Body of pancreas (tissue), 4 donors: ENCODE measurements at regions not wholly inside any gene's neighbourhood (a gene's known extent, or its start where the extent isn't known, plus 50 kb on each side); places are given as distances from the start of the nearest gene placed in this dataset.

Experiments
- ATAC-seq: fragments of 150-250 bp; one replicate; pipeline ENCODE4 v1.9.1; 2016
- DNase-seq, 4 donors: peaks; one replicate each; pipeline ENCODE4 v3.0.0-alpha.2; 2019
- H3K27ac ChIP-seq, 4 donors: fragments of 200-600 bp; sonication (generic); 1 replicate in 3 of 4; 2 replicates in 1 of 4; pipeline versions ENCODE4 v1.5.1 to v1.6.1; 2016 to 2019; ENCODE audit warnings: mild to moderate bottlenecking in 1 of 4, mixed read lengths in 1 of 4, moderate library complexity in 1 of 4
- H3K27me3 ChIP-seq, 2 donors: fragments of 200-600 bp; sonication (generic); one replicate each; pipeline ENCODE4 v1.6.0; 2016; ENCODE audit warnings: mild to moderate bottlenecking in 1 of 2
- H3K36me3 ChIP-seq, 2 donors: fragments of 200-600 bp; sonication (generic); replicated peaks in 1 of 2; 2 replicates each; pipeline ENCODE4 v1.5.1; 2016; ENCODE audit warnings: low read depth in 2 of 2; ENCODE audit not compliant: insufficient read depth in 1 of 2
- H3K4me1 ChIP-seq: fragments of 200-600 bp; sonication (generic); one replicate; pipeline ENCODE4 v1.6.0; 2016
- H3K4me3 ChIP-seq, 2 donors: fragments of 200-600 bp; sonication (generic); 1 replicate in 1 of 2; 2 replicates in 1 of 2; pipeline ENCODE4 v1.5.1; 2016 to 2019
- H3K9me3 ChIP-seq, 3 donors: fragments of 200-600 bp; sonication (generic); 1 replicate in 2 of 3; 2 replicates in 1 of 3; pipeline ENCODE4 v1.5.1; 2016
- POLR2A ChIP-seq, 3 donors: fragments of 450-650 bp; IDR thresholded peaks; one replicate each; pipeline ENCODE4 v1.6.1; 2016; ENCODE audit warnings: antibody characterized with exemption in 3 of 3, mild to moderate bottlenecking in 2 of 3
- WGBS, 2 donors: methylation state at CpG; one replicate each; pipeline ENCODE4 v1.1.5; 2017; 5-methylcytosine and 5-hydroxymethylcytosine counted together
- intact Hi-C: fragments of 100-400 bp; cut with DNase I; formaldehyde crosslinking; loops from one replicate; pipeline ENCODE4 v1.15.1; 2023
- TF ChIP-seq, protein P1 (sequence below), 7 experiments: fragments of 450-650 bp in 4 of 7; fragments of 200-600 bp in 3 of 7; sonication (generic) in 3 of 7; IDR thresholded peaks; one replicate each; pipeline ENCODE4 v1.5.1; 2016 to 2019; ENCODE audit warnings: antibody characterized with exemption in 7 of 7

DNA sequence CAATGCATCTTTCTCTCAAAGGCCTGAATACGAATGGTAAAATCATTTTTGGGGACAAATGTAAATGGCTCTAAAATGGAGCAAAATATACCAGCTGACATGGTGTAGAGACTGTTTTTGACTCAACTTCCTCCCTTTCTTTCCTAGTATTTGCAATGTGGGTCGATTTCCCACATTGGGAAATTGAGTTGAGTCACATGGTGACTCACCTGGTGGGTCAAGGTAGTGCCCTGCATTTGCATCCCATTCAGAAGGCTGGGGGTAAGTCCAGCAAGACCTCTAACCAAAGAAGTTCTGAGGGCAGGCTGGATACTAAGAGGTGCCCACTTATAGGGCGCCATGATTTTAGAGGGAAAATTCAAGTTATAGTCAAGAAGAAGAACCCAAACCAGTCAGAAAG is 179.6 kb upstream of the MPDZ start:
- Histone ChIP-seq H3K36me3 (no peaks in the 10 kb centered on the region), H3K4me1 (no peaks in the 10 kb centered on the region), H3K27ac (no peak overlapping the region), H3K4me3 (no peak overlapping the region), H3K9me3 (no peaks in the 10 kb centered on the region), H3K27me3 (no peaks in the 10 kb centered on the region)
- no peak for DNase-seq
- 62 to 73% methylated on average over 3 of the region's 3 CpGs for WGBS, 2 donors
- ATAC-seq: no peak
- intact Hi-C loops: no loop called here
- TF ChIP-seq, protein P1, sequence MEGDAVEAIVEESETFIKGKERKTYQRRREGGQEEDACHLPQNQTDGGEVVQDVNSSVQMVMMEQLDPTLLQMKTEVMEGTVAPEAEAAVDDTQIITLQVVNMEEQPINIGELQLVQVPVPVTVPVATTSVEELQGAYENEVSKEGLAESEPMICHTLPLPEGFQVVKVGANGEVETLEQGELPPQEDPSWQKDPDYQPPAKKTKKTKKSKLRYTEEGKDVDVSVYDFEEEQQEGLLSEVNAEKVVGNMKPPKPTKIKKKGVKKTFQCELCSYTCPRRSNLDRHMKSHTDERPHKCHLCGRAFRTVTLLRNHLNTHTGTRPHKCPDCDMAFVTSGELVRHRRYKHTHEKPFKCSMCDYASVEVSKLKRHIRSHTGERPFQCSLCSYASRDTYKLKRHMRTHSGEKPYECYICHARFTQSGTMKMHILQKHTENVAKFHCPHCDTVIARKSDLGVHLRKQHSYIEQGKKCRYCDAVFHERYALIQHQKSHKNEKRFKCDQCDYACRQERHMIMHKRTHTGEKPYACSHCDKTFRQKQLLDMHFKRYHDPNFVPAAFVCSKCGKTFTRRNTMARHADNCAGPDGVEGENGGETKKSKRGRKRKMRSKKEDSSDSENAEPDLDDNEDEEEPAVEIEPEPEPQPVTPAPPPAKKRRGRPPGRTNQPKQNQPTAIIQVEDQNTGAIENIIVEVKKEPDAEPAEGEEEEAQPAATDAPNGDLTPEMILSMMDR (IDR thresholded peaks at IDR 0.05): no peak
- no peak for TF ChIP-seq POLR2A (IDR thresholded peaks at IDR 0.05)

DNA sequence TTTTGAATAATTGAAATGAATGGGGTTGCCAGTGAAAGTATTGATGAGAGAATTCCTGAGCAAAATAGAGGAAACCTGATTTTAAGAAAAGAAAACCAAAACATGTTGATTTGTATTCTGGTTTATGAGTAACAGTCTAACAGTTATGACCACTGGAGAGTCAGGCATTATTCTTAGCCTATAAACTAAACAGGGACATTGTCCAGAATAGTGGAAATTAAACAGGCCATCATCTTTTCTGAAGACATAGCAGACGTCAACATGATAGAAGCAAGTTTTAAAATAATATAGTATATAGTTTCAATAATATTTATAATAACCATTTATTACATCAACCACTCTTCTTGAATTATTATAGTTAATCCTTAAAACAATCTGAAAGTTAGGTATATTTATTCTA is 178.3 kb upstream of the MPDZ start:
- H3K9me3 ChIP-seq: no peaks in the 10 kb centered on the region
- no peak overlapping the region for H3K4me3 ChIP-seq
- no peaks in the 10 kb centered on the region for H3K27me3 ChIP-seq
- no peaks in the 10 kb centered on the region for H3K4me1 ChIP-seq
- H3K36me3 ChIP-seq: no peaks in the 10 kb centered on the region
- no peak for TF ChIP-seq POLR2A (IDR thresholded peaks at IDR 0.05)
- TF ChIP-seq, protein P1 (IDR thresholded peaks at IDR 0.05): no peak
- intact Hi-C loops: no loop called here
- ATAC-seq (no peak), DNase-seq (no peak)
- H3K27ac ChIP-seq: no peak overlapping the region
- 55 to 75% methylated on average over 1 of the region's 1 CpG for WGBS, 2 donors

DNA sequence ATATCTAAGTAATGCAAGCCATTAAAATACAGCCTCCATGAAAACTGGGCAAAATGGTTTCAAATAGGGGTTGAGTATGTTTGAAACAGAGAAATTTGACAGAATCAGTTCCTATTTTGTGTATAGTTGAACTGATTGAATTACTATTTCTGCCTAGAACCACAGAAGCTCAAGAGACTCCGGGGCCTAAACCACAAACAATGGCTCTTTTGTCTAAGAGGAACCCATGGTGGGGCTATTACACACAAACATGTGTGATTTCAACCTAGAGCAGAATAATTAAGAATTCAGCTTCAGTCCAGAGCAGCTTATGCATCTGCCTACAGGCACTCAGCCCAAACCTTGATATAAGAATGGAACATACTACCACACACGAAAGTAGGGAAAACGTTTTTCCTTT is 171.2 kb upstream of the MPDZ start:
- Histone ChIP-seq H3K36me3 (no peaks in the 10 kb centered on the region), H3K27me3 (no peaks in the 10 kb centered on the region), H3K4me1 (no peaks in the 10 kb centered on the region), H3K27ac (no peak overlapping the region), H3K4me3 (no peak overlapping the region), H3K9me3 (no peaks in the 10 kb centered on the region)
- TF ChIP-seq, protein P1 (IDR thresholded peaks at IDR 0.05): no peak
- TF ChIP-seq POLR2A (IDR thresholded peaks at IDR 0.05): no peak
- ATAC-seq (no peak), DNase-seq (no peak)
- intact Hi-C loops: no loop called here
- 46 to 63% methylated on average over 3 of the region's 3 CpGs for WGBS, 2 donors

DNA sequence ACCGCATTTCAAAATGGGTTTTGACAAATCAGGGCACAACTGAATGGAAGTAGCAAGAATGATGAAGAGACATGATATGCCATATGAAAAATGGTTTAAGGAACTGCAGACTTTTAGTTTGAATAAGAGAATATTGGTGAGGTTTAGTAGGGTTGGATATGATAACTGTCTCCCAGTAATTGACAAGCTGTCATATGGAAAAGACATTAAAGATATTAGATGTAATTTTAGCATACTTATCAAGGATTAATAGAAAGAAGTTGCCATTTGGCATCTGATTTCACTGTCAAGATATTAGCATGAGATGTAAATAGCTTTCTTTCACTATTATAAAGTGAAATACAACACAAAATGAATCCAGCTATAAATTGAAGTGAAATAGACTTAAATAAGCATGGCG is 169.0 kb upstream of the MPDZ start:
- Histone ChIP-seq H3K36me3 (no peaks in the 10 kb centered on the region), H3K4me3 (no peak overlapping the region), H3K27me3 (no peaks in the 10 kb centered on the region), H3K4me1 (no peaks in the 10 kb centered on the region), H3K27ac (no peak overlapping the region), H3K9me3 (no peaks in the 10 kb centered on the region)
- ATAC-seq (no peak), DNase-seq (no peak)
- TF ChIP-seq POLR2A (IDR thresholded peaks at IDR 0.05): no peak
- TF ChIP-seq, protein P1 (IDR thresholded peaks at IDR 0.05): no peak
- WGBS, 2 donors: 77 to 87% methylated on average over 2 of the region's 2 CpGs
- intact Hi-C loops: no loop called here

DNA sequence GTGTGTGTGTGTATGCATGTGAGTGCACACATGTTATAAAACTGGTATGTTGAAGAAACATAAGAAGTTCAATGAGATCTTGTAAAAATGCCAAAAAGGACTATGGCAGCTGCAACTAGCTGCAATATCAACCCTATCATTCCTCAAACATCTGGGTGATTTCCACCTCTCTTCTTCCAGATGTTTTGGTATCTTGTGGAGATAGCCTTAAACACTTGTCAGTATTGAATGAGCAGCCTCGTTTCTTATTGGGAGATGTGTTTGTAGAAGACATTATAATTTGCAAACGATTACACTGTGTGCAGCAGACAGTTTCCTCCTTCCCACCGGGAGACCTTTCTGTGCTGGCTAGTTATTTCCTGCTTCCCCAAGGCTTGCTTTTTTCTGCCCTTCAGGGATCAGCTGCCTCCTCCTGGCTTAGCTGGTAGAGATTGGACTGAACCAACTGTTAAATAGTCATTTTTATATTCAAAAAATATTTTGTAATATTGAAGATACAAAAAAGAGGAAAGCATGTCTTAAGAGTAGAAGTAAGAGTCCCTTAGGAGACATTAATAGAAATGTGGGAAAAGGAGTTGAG is 168.4 kb upstream of the MPDZ start:
- ATAC-seq (no peak), DNase-seq (no peak)
- WGBS, 2 donors: 0 to 6% methylated on average over 3 of the region's 3 CpGs
- no peak for TF ChIP-seq POLR2A (IDR thresholded peaks at IDR 0.05)
- TF ChIP-seq, protein P1 (IDR thresholded peaks at IDR 0.05): no peak
- Histone ChIP-seq H3K4me1 (no peaks in the 10 kb centered on the region), H3K4me3 (no peak overlapping the region), H3K27ac (no peak overlapping the region), H3K27me3 (no peaks in the 10 kb centered on the region), H3K9me3 (no peaks in the 10 kb centered on the region), H3K36me3 (no peaks in the 10 kb centered on the region)
- intact Hi-C loops: no loop called here
